IMR-90 (cell line): ENCODE measurements at regions not wholly inside any gene's neighbourhood (a gene's known extent, or its start where the extent isn't known, plus 50 kb on each side); places are given as distances from the start of the nearest gene placed in this dataset.
"Not testable (repeated sequence)": the region's sequence is repeated elsewhere in the genome, so short reads cannot be mapped to it uniquely, and the experiment has no call there.

Source experiments
- ATAC-seq: fragments of 200-7000 bp; cut with Tn5 transposase; 2 replicates; pipeline ENCODE4 v1.9.1; 2020; ENCODE audit warnings: low read depth, mild to moderate bottlenecking, moderate library complexity
- BruUV-seq: library from RNA; stranded (reverse); fragments of 400-500 nt; replicated peaks from 2 replicates; lab custom pipeline; 2021; lab: Mats Ljungman, UMichigan
- CTCF ChIA-PET: fragments of 300-600 bp; formaldehyde crosslinking; extraction: SDS; loops from one replicate; lab custom pipeline; 2021; ENCODE audit warnings: antibody characterized with exemption; lab: Yijun Ruan, JAX
- POLR2A ChIA-PET: fragments of 300-600 bp; sonication (Branson Sonifier 250); formaldehyde crosslinking; loops from one replicate; lab custom pipeline; 2022; ENCODE audit warnings: antibody characterized with exemption; ENCODE audit not compliant: unreplicated experiment; lab: Charles Lee
- DNase-seq: peaks from one replicate; pipeline ENCODE4 v3.0.0; 2013
- H2AFZ ChIP-seq: replicated peaks from 2 replicates; pipeline ENCODE3; 2013; ENCODE audit warnings: low read length, mild to moderate bottlenecking; ENCODE audit not compliant: poor library complexity
- H2AK5ac ChIP-seq: 2 replicates; pipeline ENCODE4 v1.6.1; 2013; ENCODE audit warnings: low read depth, low read length, inconsistent platforms
- H2AK9ac ChIP-seq: replicated peaks from 2 replicates; pipeline ENCODE3; 2013; ENCODE audit warnings: mild to moderate bottlenecking, low read depth, low read length, moderate library complexity; ENCODE audit not compliant: poor library complexity
- H2BK120ac ChIP-seq: 2 replicates; pipeline ENCODE4 v1.6.1; 2013; ENCODE audit warnings: low read depth, low read length, inconsistent platforms
- H2BK15ac ChIP-seq: 3 replicates; pipeline ENCODE4 v1.6.1; 2013; ENCODE audit warnings: low read depth, low read length, inconsistent platforms
- H2BK20ac ChIP-seq: 2 replicates; pipeline ENCODE4 v1.6.1; 2013; ENCODE audit warnings: low read depth, mild to moderate bottlenecking, inconsistent platforms, low read length, moderate library complexity
- H2BK5ac ChIP-seq: 2 replicates; pipeline ENCODE4 v1.6.1; 2013; ENCODE audit warnings: mild to moderate bottlenecking, low read depth, low read length, inconsistent platforms; ENCODE audit not compliant: poor library complexity, severe bottlenecking
- H3K14ac ChIP-seq: replicated peaks from 2 replicates; pipeline ENCODE4 v1.6.1; 2013; ENCODE audit warnings: low read depth, low read length, inconsistent platforms
- H3K18ac ChIP-seq: 2 replicates; pipeline ENCODE4 v1.6.1; 2013; ENCODE audit warnings: low read depth, low read length, control low read depth
- H3K23ac ChIP-seq: 2 replicates; pipeline ENCODE4 v1.6.1; 2013; ENCODE audit warnings: low read depth, low read length, inconsistent platforms
- H3K27ac ChIP-seq: 2 replicates; pipeline ENCODE4 v1.5.1; 2013; ENCODE audit warnings: mild to moderate bottlenecking, control low read depth, low read length; ENCODE audit not compliant: insufficient read depth
- H3K27me3 ChIP-seq: 2 replicates; pipeline ENCODE4 v1.6.1; 2013; ENCODE audit warnings: low read length; ENCODE audit not compliant: control insufficient read depth, insufficient read depth
- H3K36me3 ChIP-seq: 2 replicates; pipeline ENCODE4 v1.6.1; 2013; ENCODE audit warnings: low read length, mixed read lengths; ENCODE audit not compliant: control insufficient read depth, insufficient read depth
- H3K4ac ChIP-seq: 2 replicates; pipeline ENCODE4 v1.6.1; 2013; ENCODE audit warnings: low read depth, low read length, inconsistent platforms
- H3K4me1 ChIP-seq: 2 replicates; pipeline ENCODE4 v1.6.1; 2013; ENCODE audit warnings: low read length, mixed read lengths; ENCODE audit not compliant: control insufficient read depth, insufficient read depth
- H3K4me2 ChIP-seq: 2 replicates; pipeline ENCODE4 v1.6.1; 2013; ENCODE audit warnings: low read depth, mild to moderate bottlenecking, control low read depth, low read length, moderate library complexity
- H3K4me3 ChIP-seq: 2 replicates; pipeline ENCODE4 v1.5.1; 2013; ENCODE audit warnings: low read depth, mild to moderate bottlenecking, control low read depth, low read length, moderate library complexity; ENCODE audit not compliant: insufficient read depth
- H3K56ac ChIP-seq: 2 replicates; pipeline ENCODE4 v1.6.1; 2013; ENCODE audit warnings: low read length, inconsistent platforms; ENCODE audit not compliant: insufficient read depth; ENCODE audit errors: extremely low read depth
- H3K79me1 ChIP-seq, 2 experiments: 2 replicates each; pipeline ENCODE4 v1.6.1; 2013; ENCODE audit warnings: low read length in 2 of 2, inconsistent platforms in 1 of 2, low read depth in 1 of 2
- H3K9ac ChIP-seq: 2 replicates; pipeline ENCODE4 v1.6.1; 2013; ENCODE audit warnings: low read depth, low read length, control low read depth
- H3K9me1 ChIP-seq: 2 replicates; pipeline ENCODE4 v1.6.1; 2013; ENCODE audit warnings: low read length, inconsistent platforms; ENCODE audit not compliant: insufficient read depth
- H3K9me3 ChIP-seq: 2 replicates; pipeline ENCODE4 v1.6.1; 2013; ENCODE audit warnings: low read length; ENCODE audit not compliant: control insufficient read depth, insufficient read depth
- H4K20me1 ChIP-seq: 2 replicates; pipeline ENCODE4 v1.6.1; 2013; ENCODE audit warnings: low read length, inconsistent platforms; ENCODE audit not compliant: insufficient read depth
- H4K5ac ChIP-seq: 2 replicates; pipeline ENCODE4 v1.6.1; 2013; ENCODE audit warnings: mild to moderate bottlenecking, low read depth, low read length, control low read depth
- H4K8ac ChIP-seq, 2 experiments: 2 replicates each; pipeline ENCODE4 v1.6.1; 2013; ENCODE audit warnings: low read depth in 2 of 2, low read length in 2 of 2, control low read depth in 1 of 2, inconsistent platforms in 1 of 2
- H4K91ac ChIP-seq: 2 replicates; pipeline ENCODE4 v1.6.1; 2013; ENCODE audit warnings: low read depth, low read length, inconsistent platforms; ENCODE audit not compliant: insufficient read depth
- WGBS, 2 experiments: methylation state at CpG; one replicate each; pipeline versions ENCODE4 v1.1.5 to v1.1.7; 2013; ENCODE audit warnings: missing lambda C conversion rate in 2 of 2; ENCODE audit not compliant: insufficient read length in 1 of 2; ENCODE audit errors: extremely low coverage in 2 of 2; 5-methylcytosine and 5-hydroxymethylcytosine counted together
- dilution Hi-C: fragments of 300-500 bp; cut with HindIII; formaldehyde crosslinking; loops from one replicate; pipeline ENCODE4 v1.14.3; 2018; ENCODE audit warnings: low sequenced_read_pairs; ENCODE audit not compliant: unreplicated experiment
- in situ Hi-C: fragments of 300-500 bp; cut with MboI; formaldehyde crosslinking; loops from 3 replicates; pipeline ENCODE4 v1.14.3; 2019; ENCODE audit warnings: low sequenced_read_pairs, inconsistent platforms, mixed read lengths
- intact Hi-C: fragments of 100-400 bp; cut with micrococcal nuclease; formaldehyde crosslinking; loops from 2 replicates; pipeline ENCODE4 v1.10.0; 2022

DNA sequence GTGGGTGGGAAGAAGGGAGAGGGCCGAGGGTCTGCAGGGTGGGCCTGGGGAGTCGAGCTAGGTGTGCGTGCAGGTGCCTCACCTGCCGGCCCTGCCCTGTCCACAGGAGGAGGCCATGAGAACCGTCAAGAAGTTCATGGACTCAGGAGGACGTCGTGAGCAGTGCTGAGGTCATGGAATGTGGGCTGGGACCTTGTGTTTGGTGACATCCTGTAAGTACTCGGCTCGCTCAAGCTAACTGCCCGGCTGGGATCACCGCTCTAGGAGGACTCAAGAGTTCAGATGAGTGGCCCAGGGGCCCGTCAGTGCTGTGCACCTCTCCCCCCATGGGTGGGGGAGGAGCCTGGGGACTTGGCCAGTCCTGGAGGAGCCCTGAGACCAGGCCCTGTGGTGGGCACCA is 4444.0 kb upstream of the TPTE start:
- H3K4me3 ChIP-seq, ATAC-seq, H3K4me2 ChIP-seq, H3K9ac ChIP-seq, H3K27me3 ChIP-seq, H3K79me1 ChIP-seq, H2AFZ ChIP-seq, POLR2A ChIA-PET, H4K8ac ChIP-seq, H3K4me1 ChIP-seq, H3K18ac ChIP-seq, H3K27ac ChIP-seq, dilution Hi-C loops, H3K36me3 ChIP-seq, H4K91ac ChIP-seq, H3K23ac ChIP-seq, H2BK15ac ChIP-seq, CTCF ChIA-PET, H4K5ac ChIP-seq, H2AK5ac ChIP-seq, H3K9me3 ChIP-seq, H2BK20ac ChIP-seq, DNase-seq, H2BK120ac ChIP-seq, H4K20me1 ChIP-seq, intact Hi-C loops, H3K9me1 ChIP-seq, BruUV-seq, in situ Hi-C loops, H3K56ac ChIP-seq, H3K4ac ChIP-seq, H2AK9ac ChIP-seq, H2BK5ac ChIP-seq, H3K14ac ChIP-seq: not testable (repeated sequence)
- WGBS, 2 experiments: no CpG with 5 or more reads among the region's 12 CpGs

DNA sequence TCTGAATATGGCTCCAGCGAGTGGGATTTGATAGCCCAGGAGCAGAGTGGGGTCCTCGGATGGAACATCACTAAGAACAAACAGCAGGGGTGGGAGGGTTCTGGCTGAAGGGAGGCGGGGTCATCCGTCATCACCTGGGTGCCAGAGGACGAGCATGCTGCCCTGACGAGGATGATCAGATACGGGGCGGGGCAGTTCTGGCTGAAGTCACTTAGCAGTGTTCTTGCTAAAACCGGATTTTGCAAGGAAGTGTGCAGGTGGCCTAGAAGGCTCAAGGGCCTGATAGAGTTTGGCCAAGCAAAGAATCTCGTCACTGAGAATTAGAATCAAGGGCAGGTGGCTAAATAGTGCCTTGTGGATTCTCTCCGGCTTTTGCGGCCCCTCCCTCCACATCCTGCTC is 4442.5 kb upstream of the TPTE start:
- H3K4ac ChIP-seq, H4K5ac ChIP-seq, DNase-seq, H3K9me1 ChIP-seq, POLR2A ChIA-PET, H3K56ac ChIP-seq, H3K79me1 ChIP-seq, H2BK15ac ChIP-seq, H2BK120ac ChIP-seq, H2BK20ac ChIP-seq, H4K91ac ChIP-seq, H2AK9ac ChIP-seq, H3K36me3 ChIP-seq, intact Hi-C loops, H3K4me3 ChIP-seq, H3K4me1 ChIP-seq, H3K9ac ChIP-seq, H4K8ac ChIP-seq, H3K27ac ChIP-seq, CTCF ChIA-PET, H2AK5ac ChIP-seq, ATAC-seq, dilution Hi-C loops, H4K20me1 ChIP-seq, H3K18ac ChIP-seq, H3K27me3 ChIP-seq, H3K4me2 ChIP-seq, BruUV-seq, H3K23ac ChIP-seq, H2AFZ ChIP-seq, H2BK5ac ChIP-seq, H3K14ac ChIP-seq, H3K9me3 ChIP-seq, in situ Hi-C loops: not testable (repeated sequence)
- WGBS, 2 experiments: no CpG with 5 or more reads among the region's 12 CpGs
